ENCODE measurements at regions not wholly inside any gene's neighbourhood (a gene's known extent, or its start where the extent isn't known, plus 50 kb on each side); places are given as distances from the start of the nearest gene placed in this dataset.

DNA sequence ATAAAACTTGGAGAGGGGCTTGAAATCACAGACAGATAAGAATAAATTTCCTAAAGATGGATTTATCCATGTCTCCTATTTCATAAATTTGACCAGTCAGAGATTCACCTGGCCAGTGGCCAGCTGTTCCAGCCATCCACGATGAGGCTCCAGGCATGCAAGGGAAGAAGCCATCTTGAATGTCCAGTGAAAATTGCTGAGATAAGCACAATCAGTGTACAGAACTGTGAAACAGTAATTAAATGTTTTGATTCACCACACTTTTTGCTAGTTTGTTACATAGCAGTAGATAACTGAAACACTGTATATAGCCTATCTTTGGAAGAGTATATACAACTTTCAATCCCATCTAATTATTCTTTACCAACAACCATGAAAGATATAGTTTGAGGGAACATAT, 163.5 kb downstream of the HINT1 start:
- TF ChIP-seq, protein P1, sequence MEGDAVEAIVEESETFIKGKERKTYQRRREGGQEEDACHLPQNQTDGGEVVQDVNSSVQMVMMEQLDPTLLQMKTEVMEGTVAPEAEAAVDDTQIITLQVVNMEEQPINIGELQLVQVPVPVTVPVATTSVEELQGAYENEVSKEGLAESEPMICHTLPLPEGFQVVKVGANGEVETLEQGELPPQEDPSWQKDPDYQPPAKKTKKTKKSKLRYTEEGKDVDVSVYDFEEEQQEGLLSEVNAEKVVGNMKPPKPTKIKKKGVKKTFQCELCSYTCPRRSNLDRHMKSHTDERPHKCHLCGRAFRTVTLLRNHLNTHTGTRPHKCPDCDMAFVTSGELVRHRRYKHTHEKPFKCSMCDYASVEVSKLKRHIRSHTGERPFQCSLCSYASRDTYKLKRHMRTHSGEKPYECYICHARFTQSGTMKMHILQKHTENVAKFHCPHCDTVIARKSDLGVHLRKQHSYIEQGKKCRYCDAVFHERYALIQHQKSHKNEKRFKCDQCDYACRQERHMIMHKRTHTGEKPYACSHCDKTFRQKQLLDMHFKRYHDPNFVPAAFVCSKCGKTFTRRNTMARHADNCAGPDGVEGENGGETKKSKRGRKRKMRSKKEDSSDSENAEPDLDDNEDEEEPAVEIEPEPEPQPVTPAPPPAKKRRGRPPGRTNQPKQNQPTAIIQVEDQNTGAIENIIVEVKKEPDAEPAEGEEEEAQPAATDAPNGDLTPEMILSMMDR (IDR thresholded peaks at IDR 0.05): no peak
- TF ChIP-seq POLR2A (IDR thresholded peaks at IDR 0.05): no peak
